ENCODE measurements at regions not wholly inside any gene's neighbourhood (a gene's known extent, or its start where the extent isn't known, plus 50 kb on each side); places are given as distances from the start of the nearest gene placed in this dataset.

GRCh38 chr10:55098452-55098851 is 297.4 kb upstream of the PCDH15 start:
- H3K27me3 ChIP-seq (ENCODE audit: control insufficient read depth, extremely low read depth, insufficient read depth, low read length): no peaks in the 10 kb centered on the region
- TF ChIP-seq CTCF (optimal IDR thresholded peaks at IDR 0.05 in 1 of 3, IDR thresholded peaks at IDR 0.05 in 1 of 3, conservative IDR thresholded peaks at IDR 0.05 in 1 of 3; ENCODE audit: extremely low read depth in 1 of 3, insufficient read depth in 2 of 3, low read length in 3 of 3) (no peak), EZH2 (IDR thresholded peaks at IDR 0.05; ENCODE audit: low read length) (no peak)
- H3K9ac ChIP-seq (ENCODE audit: control insufficient read depth, extremely low read depth, insufficient read depth, low read length): no peak overlapping the region
- dilution Hi-C loops (cut with MboI; ENCODE audit: extremely low pct_ligation_motif_present, low sequenced_read_pairs): no loop called here
- no peaks in the 10 kb centered on the region for H3K9me3 ChIP-seq (ENCODE audit: control insufficient read depth, low read depth, low read length)
- H4K20me1 ChIP-seq (ENCODE audit: control insufficient read depth, extremely low read depth, insufficient read depth, low read length): no peaks in the 10 kb centered on the region
- no peaks in the 10 kb centered on the region for H3K79me2 ChIP-seq (ENCODE audit: control insufficient read depth, insufficient read depth, low read length)
- no peak overlapping the region for H3K4me3 ChIP-seq (ENCODE audit: control insufficient read depth in 2 of 3, extremely low read depth in 1 of 3, insufficient read depth in 2 of 3, low read depth in 1 of 3, low read length in 3 of 3)
- FAIRE-seq (no peak), DNase-seq (ENCODE audit: low read depth, low spot score) (no peak)
- no peak overlapping the region for H2AFZ ChIP-seq (ENCODE audit: control insufficient read depth, low read length)
- no peaks in the 10 kb centered on the region for H3K36me3 ChIP-seq (ENCODE audit: control insufficient read depth in 2 of 2, extremely low read depth in 1 of 2, insufficient read depth in 2 of 2, low read length in 2 of 2)
- H3K4me1 ChIP-seq (ENCODE audit: control insufficient read depth, extremely low read depth, insufficient read depth, low read length): no peaks in the 10 kb centered on the region
- no peaks in the 10 kb centered on the region for H3K9me1 ChIP-seq (ENCODE audit: control insufficient read depth, extremely low read depth, insufficient read depth, low read length)
- H3K27ac ChIP-seq (ENCODE audit: control insufficient read depth, insufficient read depth, low read length): no peak overlapping the region
- H3K4me2 ChIP-seq (ENCODE audit: control insufficient read depth, extremely low read depth, insufficient read depth, low read depth, low read length): no peak overlapping the region

DNA sequence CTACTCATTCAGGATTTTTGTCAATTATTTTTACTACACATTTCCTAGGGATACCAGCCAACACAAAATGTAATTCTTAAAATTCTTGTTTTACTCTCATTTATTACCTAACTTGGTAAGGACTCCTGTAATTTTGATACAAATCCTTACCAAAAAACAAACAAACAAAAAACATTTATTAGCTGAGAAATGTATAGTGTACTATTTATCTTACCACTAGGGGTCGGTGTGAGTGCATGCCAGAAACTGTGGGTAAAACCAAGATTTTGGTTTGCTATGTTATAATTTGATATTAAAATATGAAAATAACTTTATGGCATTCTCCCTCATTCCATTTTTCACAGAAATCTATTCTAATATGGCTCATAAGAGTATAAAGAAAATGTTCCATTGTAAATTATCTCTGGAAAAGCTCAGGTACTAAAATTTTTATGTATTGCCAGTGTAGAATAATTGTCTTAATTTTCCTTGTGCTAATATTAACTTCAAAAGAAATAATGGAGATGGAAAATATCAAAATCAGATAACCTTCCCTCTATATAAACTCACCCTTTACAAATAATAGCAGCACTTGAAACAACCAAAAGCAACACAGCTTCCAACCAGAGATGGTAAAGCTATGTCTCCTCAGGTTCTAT is 290.8 kb upstream of the PCDH15 start:
- H3K27ac ChIP-seq (ENCODE audit: control insufficient read depth, insufficient read depth, low read length): no peak overlapping the region
- no peaks in the 10 kb centered on the region for H3K9me1 ChIP-seq (ENCODE audit: control insufficient read depth, extremely low read depth, insufficient read depth, low read length)
- H3K36me3 ChIP-seq (ENCODE audit: control insufficient read depth in 2 of 2, extremely low read depth in 1 of 2, insufficient read depth in 2 of 2, low read length in 2 of 2): no peaks in the 10 kb centered on the region
- no peak for FAIRE-seq
- dilution Hi-C loops (cut with MboI; ENCODE audit: extremely low pct_ligation_motif_present, low sequenced_read_pairs): no loop called here
- H3K4me2 ChIP-seq (ENCODE audit: control insufficient read depth, extremely low read depth, insufficient read depth, low read depth, low read length): no peak overlapping the region
- H4K20me1 ChIP-seq (ENCODE audit: control insufficient read depth, extremely low read depth, insufficient read depth, low read length): no peaks in the 10 kb centered on the region
- no peaks in the 10 kb centered on the region for H3K79me2 ChIP-seq (ENCODE audit: control insufficient read depth, insufficient read depth, low read length)
- no peak overlapping the region for H3K4me3 ChIP-seq (ENCODE audit: control insufficient read depth in 2 of 3, extremely low read depth in 1 of 3, insufficient read depth in 2 of 3, low read depth in 1 of 3, low read length in 3 of 3)
- H3K9me3 ChIP-seq (ENCODE audit: control insufficient read depth, low read depth, low read length): no peaks in the 10 kb centered on the region
- H3K27me3 ChIP-seq (ENCODE audit: control insufficient read depth, extremely low read depth, insufficient read depth, low read length): no peaks in the 10 kb centered on the region
- no peak overlapping the region for H2AFZ ChIP-seq (ENCODE audit: control insufficient read depth, low read length)
- no peak overlapping the region for H3K9ac ChIP-seq (ENCODE audit: control insufficient read depth, extremely low read depth, insufficient read depth, low read length)
- TF ChIP-seq CTCF (optimal IDR thresholded peaks at IDR 0.05 in 1 of 3, IDR thresholded peaks at IDR 0.05 in 1 of 3, conservative IDR thresholded peaks at IDR 0.05 in 1 of 3; ENCODE audit: extremely low read depth in 1 of 3, insufficient read depth in 2 of 3, low read length in 3 of 3) (peak in 2 of 3 experiments; percentile 46 to 60), EZH2 (IDR thresholded peaks at IDR 0.05; ENCODE audit: low read length) (no peak)
- DNase-seq (ENCODE audit: low read depth, low spot score): no peak
- no peaks in the 10 kb centered on the region for H3K4me1 ChIP-seq (ENCODE audit: control insufficient read depth, extremely low read depth, insufficient read depth, low read length)
